ENCODE measurements at regions not wholly inside any gene's neighbourhood (a gene's known extent, or its start where the extent isn't known, plus 50 kb on each side); places are given as distances from the start of the nearest gene placed in this dataset.
"Not testable (repeated sequence)": the region's sequence is repeated elsewhere in the genome, so short reads cannot be mapped to it uniquely, and the experiment has no call there.

GRCh38 chr12:131444220-131445164, 266.4 kb upstream of the SFSWAP start:
- Histone ChIP-seq H3K9me3 (ENCODE audit: low read depth, low read length) (no peaks in the 10 kb centered on the region), H3K4me2 (ENCODE audit: insufficient read depth, low read length) (no peak overlapping the region), H3K79me2 (ENCODE audit: insufficient read depth, low read length) (no peaks in the 10 kb centered on the region), H2AFZ (ENCODE audit: low read length) (no peak overlapping the region), H3K36me3 (ENCODE audit: insufficient read depth, low read length) (no peaks in the 10 kb centered on the region), H3K27ac (ENCODE audit: low read depth, low read length) (no peak overlapping the region), H4K20me1 (ENCODE audit: insufficient read depth, low read length) (no peaks in the 10 kb centered on the region), H3K4me3 (ENCODE audit: insufficient read depth, low read length) (no peak overlapping the region), H3K4me1 (ENCODE audit: insufficient read depth, low read length) (no peaks in the 10 kb centered on the region), H3K27me3 (ENCODE audit: insufficient read depth, low read length) (no peaks in the 10 kb centered on the region)
- no peak for DNase-seq (ENCODE audit: insufficient read length, low spot score, missing footprints)
- TF ChIP-seq, protein P1, sequence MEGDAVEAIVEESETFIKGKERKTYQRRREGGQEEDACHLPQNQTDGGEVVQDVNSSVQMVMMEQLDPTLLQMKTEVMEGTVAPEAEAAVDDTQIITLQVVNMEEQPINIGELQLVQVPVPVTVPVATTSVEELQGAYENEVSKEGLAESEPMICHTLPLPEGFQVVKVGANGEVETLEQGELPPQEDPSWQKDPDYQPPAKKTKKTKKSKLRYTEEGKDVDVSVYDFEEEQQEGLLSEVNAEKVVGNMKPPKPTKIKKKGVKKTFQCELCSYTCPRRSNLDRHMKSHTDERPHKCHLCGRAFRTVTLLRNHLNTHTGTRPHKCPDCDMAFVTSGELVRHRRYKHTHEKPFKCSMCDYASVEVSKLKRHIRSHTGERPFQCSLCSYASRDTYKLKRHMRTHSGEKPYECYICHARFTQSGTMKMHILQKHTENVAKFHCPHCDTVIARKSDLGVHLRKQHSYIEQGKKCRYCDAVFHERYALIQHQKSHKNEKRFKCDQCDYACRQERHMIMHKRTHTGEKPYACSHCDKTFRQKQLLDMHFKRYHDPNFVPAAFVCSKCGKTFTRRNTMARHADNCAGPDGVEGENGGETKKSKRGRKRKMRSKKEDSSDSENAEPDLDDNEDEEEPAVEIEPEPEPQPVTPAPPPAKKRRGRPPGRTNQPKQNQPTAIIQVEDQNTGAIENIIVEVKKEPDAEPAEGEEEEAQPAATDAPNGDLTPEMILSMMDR (IDR thresholded peaks at IDR 0.05; ENCODE audit: extremely low read depth, low read depth, low read length), result no peak

DNA sequence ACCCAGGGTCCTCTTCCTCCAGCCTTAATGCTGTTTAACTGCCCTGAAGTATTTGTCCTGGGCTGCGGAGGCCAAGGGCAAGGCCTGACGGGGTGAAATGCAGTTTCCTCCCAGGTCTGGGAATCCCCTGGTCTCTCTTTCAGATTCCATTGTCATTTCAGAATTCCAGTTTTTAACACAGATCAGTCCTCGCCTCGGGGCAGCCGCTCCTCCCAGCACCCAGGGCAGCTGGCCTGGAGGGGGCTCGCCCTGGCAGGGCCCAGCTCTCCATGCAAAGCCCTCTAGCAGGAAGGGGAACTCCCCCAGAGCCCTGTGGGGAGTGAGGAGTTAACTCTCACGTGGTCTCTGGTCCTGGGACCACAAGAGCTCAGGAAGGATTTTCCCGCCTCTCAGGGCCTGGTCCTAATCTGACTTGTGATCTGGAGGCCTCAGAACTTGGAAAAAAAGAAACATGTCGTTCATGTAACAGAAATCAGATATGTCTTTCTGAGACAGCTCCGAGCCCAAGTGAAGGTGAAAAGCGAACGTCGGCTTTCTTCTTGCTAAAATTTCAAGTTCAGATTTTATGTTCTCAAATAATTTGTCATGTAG, 265.6 kb upstream of the SFSWAP start:
- no peak for DNase-seq (ENCODE audit: insufficient read length, low spot score, missing footprints)
- H3K4me3 ChIP-seq (ENCODE audit: insufficient read depth, low read length), result no peak overlapping the region
- no peaks in the 10 kb centered on the region for H3K4me1 ChIP-seq (ENCODE audit: insufficient read depth, low read length)
- H2AFZ ChIP-seq (ENCODE audit: low read length), result no peak overlapping the region
- H3K79me2 ChIP-seq (ENCODE audit: insufficient read depth, low read length), result no peaks in the 10 kb centered on the region
- TF ChIP-seq, protein P1 (IDR thresholded peaks at IDR 0.05; ENCODE audit: extremely low read depth, low read depth, low read length), result no peak
- H3K27ac ChIP-seq (ENCODE audit: low read depth, low read length), result no peak overlapping the region
- no peaks in the 10 kb centered on the region for H3K27me3 ChIP-seq (ENCODE audit: insufficient read depth, low read length)
- H3K4me2 ChIP-seq (ENCODE audit: insufficient read depth, low read length), result no peak overlapping the region
- H4K20me1 ChIP-seq (ENCODE audit: insufficient read depth, low read length), result no peaks in the 10 kb centered on the region
- H3K36me3 ChIP-seq (ENCODE audit: insufficient read depth, low read length), result no peaks in the 10 kb centered on the region
- no peaks in the 10 kb centered on the region for H3K9me3 ChIP-seq (ENCODE audit: low read depth, low read length)

DNA sequence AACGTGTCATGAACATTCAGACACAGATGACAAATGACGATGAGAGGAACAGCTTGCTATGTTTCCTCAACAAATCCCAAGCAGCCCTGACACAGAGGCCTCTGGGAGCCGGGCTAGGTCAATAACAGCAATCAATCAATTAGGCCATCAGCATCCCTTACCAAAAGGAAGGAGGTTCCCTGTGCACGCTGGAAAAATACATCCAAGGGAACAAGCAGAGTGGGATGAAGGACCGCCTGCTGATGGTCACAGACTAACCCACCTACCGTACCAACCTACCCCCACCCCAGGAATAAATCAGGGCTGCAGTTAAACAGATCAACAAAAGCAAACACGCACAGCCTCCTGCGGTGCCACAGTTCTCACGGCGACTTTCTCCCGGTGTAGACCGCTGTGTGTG, 265.1 kb upstream of the SFSWAP start:
- no peaks in the 10 kb centered on the region for H3K9me3 ChIP-seq (ENCODE audit: low read depth, low read length)
- H3K4me1 ChIP-seq (ENCODE audit: insufficient read depth, low read length), result no peaks in the 10 kb centered on the region
- no peak overlapping the region for H2AFZ ChIP-seq (ENCODE audit: low read length)
- no peaks in the 10 kb centered on the region for H3K79me2 ChIP-seq (ENCODE audit: insufficient read depth, low read length)
- no peak for DNase-seq (ENCODE audit: insufficient read length, low spot score, missing footprints)
- no peak overlapping the region for H3K4me2 ChIP-seq (ENCODE audit: insufficient read depth, low read length)
- TF ChIP-seq, protein P1 (IDR thresholded peaks at IDR 0.05; ENCODE audit: extremely low read depth, low read depth, low read length), result no peak
- no peaks in the 10 kb centered on the region for H3K36me3 ChIP-seq (ENCODE audit: insufficient read depth, low read length)
- no peak overlapping the region for H3K27ac ChIP-seq (ENCODE audit: low read depth, low read length)
- no peaks in the 10 kb centered on the region for H4K20me1 ChIP-seq (ENCODE audit: insufficient read depth, low read length)
- no peaks in the 10 kb centered on the region for H3K27me3 ChIP-seq (ENCODE audit: insufficient read depth, low read length)
- no peak overlapping the region for H3K4me3 ChIP-seq (ENCODE audit: insufficient read depth, low read length)

GRCh38 chr12:131447636-131448035, 263.3 kb upstream of the SFSWAP start:
- H3K27me3 ChIP-seq (ENCODE audit: insufficient read depth, low read length); H3K4me1 ChIP-seq (ENCODE audit: insufficient read depth, low read length); DNase-seq (ENCODE audit: insufficient read length, low spot score, missing footprints); H3K27ac ChIP-seq (ENCODE audit: low read depth, low read length); H3K4me3 ChIP-seq (ENCODE audit: insufficient read depth, low read length); H3K79me2 ChIP-seq (ENCODE audit: insufficient read depth, low read length); H3K9me3 ChIP-seq (ENCODE audit: low read depth, low read length); H2AFZ ChIP-seq (ENCODE audit: low read length); H3K36me3 ChIP-seq (ENCODE audit: insufficient read depth, low read length); H3K4me2 ChIP-seq (ENCODE audit: insufficient read depth, low read length); H4K20me1 ChIP-seq (ENCODE audit: insufficient read depth, low read length): not testable (repeated sequence)

Measured in osteoblast (primary cell).